ENCODE measurements at regions not wholly inside any gene's neighbourhood (a gene's known extent, or its start where the extent isn't known, plus 50 kb on each side); places are given as distances from the start of the nearest gene placed in this dataset.

DNA sequence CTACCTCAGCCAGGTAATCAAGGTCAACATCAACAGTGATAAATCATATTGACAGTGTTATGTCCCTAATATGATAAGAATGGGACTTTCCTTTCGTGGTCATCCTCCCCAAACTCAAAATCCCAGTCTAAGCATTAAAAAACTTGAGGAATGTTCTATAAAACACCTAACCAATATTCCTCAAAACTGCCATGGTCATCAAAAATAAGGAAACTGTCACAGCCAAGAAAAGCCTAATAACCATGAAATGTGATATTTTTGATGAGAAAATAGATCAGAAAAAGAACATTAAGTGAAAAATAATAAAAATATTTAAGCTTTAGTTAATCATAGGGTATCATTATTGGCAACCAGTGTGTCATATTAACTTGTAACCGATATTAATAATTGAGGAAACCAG is 232.1 kb upstream of the ATP10B start:
- Mint-ChIP-seq H3K27me3 (ENCODE audit: low read depth) (peaks cover 13% of the 10 kb centered on the region), H3K4me3 (no peak overlapping the region), H3K36me3 (no peaks in the 10 kb centered on the region), H3K4me1 (no peaks in the 10 kb centered on the region), H3K27ac (no peak overlapping the region), H3K9me3 (peaks cover 11% of the 10 kb centered on the region)
- no peak for DNase-seq (ENCODE audit: low spot score in 2 of 2, unreplicated experiment in 2 of 2)
- TF ChIP-seq, protein P1, sequence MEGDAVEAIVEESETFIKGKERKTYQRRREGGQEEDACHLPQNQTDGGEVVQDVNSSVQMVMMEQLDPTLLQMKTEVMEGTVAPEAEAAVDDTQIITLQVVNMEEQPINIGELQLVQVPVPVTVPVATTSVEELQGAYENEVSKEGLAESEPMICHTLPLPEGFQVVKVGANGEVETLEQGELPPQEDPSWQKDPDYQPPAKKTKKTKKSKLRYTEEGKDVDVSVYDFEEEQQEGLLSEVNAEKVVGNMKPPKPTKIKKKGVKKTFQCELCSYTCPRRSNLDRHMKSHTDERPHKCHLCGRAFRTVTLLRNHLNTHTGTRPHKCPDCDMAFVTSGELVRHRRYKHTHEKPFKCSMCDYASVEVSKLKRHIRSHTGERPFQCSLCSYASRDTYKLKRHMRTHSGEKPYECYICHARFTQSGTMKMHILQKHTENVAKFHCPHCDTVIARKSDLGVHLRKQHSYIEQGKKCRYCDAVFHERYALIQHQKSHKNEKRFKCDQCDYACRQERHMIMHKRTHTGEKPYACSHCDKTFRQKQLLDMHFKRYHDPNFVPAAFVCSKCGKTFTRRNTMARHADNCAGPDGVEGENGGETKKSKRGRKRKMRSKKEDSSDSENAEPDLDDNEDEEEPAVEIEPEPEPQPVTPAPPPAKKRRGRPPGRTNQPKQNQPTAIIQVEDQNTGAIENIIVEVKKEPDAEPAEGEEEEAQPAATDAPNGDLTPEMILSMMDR (IDR thresholded peaks at IDR 0.05; ENCODE audit: unreplicated experiment), result no peak

DNA sequence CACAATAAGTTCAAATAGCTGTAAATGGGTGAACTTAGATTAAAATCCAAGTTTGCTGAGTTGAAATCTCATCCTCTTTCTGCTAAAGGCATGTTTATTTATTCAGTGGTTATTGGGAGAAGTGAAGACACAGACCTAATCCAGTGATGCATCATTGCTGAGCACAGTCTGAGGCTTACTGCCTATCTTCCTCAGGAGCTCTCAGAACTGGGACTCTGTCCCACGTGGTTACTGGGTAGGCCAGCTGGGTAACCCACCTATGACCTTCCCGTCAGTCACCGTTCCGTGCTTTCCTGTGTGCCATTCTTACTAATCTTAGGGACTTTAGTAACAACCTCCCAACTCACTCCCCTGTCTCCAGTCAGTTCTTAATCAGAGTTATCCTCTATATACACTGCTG is 226.8 kb upstream of the ATP10B start:
- Mint-ChIP-seq H3K36me3 (no peaks in the 10 kb centered on the region), H3K27ac (no peak overlapping the region), H3K4me1 (no peaks in the 10 kb centered on the region), H3K27me3 (ENCODE audit: low read depth) (no peaks in the 10 kb centered on the region), H3K9me3 (peaks cover 15% of the 10 kb centered on the region), H3K4me3 (no peak overlapping the region)
- DNase-seq (ENCODE audit: low spot score in 2 of 2, unreplicated experiment in 2 of 2), result no peak
- TF ChIP-seq, protein P1 (IDR thresholded peaks at IDR 0.05; ENCODE audit: unreplicated experiment), result no peak

DNA sequence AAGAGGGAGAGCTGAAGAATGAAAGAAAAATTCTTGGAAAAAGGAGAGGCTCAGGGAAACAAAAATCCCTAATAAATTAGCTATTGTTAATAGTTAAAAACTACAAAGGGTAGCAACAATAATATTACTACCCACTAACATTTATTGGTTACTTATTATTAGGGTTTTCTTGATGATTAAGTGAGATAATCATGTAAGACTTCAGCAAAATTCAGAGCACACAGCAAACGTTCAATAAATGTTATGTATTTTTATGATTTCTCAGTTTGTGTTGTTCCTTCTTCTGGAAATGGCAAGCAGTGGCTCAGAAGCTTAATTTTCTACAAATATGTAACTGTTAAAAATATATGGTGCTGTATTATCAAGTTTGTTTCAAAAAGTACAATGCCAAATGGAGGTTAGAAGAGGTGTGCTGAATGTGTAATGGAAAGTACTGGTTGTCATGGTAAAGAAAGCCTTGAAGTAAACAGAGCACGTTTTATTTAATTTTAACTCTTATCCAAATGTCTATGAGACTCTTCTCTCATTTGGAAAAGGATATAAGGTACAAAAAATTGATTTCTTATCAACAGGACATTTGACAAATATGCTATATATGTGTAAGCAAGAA is 226.0 kb upstream of the ATP10B start:
- TF ChIP-seq, protein P1 (IDR thresholded peaks at IDR 0.05; ENCODE audit: unreplicated experiment), result no peak
- no peak overlapping the region for H3K27ac Mint-ChIP-seq

DNA sequence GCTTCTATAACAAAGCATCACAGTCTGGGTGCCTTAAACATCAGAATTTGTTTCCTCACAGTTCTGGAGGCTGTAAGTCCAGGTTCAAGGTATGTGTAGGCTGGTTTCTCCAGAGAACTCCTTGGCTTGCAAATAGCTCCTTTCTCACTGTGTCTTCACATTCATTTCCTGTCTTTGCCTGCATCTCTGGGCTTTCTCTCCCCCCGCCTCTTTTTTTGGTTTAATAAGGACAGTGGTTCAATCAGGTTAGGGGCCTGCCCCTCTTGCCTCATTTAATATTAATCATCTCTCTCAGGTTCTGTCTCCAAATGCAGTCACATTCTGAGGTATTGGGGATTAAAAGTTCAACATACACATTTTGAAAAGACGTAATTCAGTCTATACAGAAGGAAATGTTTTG is 225.5 kb upstream of the ATP10B start:
- Mint-ChIP-seq H3K4me1 (no peaks in the 10 kb centered on the region), H3K27ac (no peak overlapping the region), H3K36me3 (no peaks in the 10 kb centered on the region), H3K9me3 (peaks cover 6% of the 10 kb centered on the region), H3K4me3 (no peak overlapping the region), H3K27me3 (ENCODE audit: low read depth) (no peaks in the 10 kb centered on the region)
- no peak for DNase-seq (ENCODE audit: low spot score in 2 of 2, unreplicated experiment in 2 of 2)
- TF ChIP-seq, protein P1 (IDR thresholded peaks at IDR 0.05; ENCODE audit: unreplicated experiment), result no peak

More for the DNA sequence above, 226.0 kb upstream of the ATP10B start:
- DNase-seq (ENCODE audit: low spot score in 2 of 2, unreplicated experiment in 2 of 2), result no peak
- no peaks in the 10 kb centered on the region for H3K27me3 Mint-ChIP-seq (ENCODE audit: low read depth)
- no peaks in the 10 kb centered on the region for H3K4me1 Mint-ChIP-seq
- H3K4me3 Mint-ChIP-seq, result no peak overlapping the region
- H3K9me3 Mint-ChIP-seq, result peaks cover 11% of the 10 kb centered on the region
- H3K36me3 Mint-ChIP-seq, result no peaks in the 10 kb centered on the region

DNA sequence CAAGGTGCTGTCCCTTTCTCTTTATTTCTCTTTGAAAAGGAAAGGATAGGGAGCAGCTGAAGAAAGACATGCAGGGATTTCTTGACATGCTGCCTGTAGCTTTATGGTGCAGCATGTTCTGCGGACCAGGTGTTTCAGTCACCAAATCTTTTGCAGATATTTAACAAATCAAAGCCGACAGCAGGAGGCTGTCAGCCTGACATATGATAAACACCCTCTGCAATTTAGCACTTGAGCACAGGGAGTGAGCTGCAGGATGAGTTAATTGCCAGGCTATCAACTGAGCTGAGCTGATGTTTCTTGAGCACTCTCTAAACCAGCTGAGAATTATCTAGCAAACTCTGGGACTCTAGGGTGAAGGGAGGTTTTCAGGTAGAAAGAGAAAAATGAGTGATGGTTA is 212.8 kb upstream of the ATP10B start:
- Mint-ChIP-seq H3K27ac (no peak overlapping the region), H3K36me3 (no peaks in the 10 kb centered on the region), H3K27me3 (ENCODE audit: low read depth) (peaks cover 21% of the 10 kb centered on the region), H3K4me3 (no peak overlapping the region), H3K4me1 (no peaks in the 10 kb centered on the region), H3K9me3 (peaks cover 4% of the 10 kb centered on the region)
- no peak for DNase-seq (ENCODE audit: low spot score in 2 of 2, unreplicated experiment in 2 of 2)
- TF ChIP-seq, protein P1 (IDR thresholded peaks at IDR 0.05; ENCODE audit: unreplicated experiment), result no peak

DNA sequence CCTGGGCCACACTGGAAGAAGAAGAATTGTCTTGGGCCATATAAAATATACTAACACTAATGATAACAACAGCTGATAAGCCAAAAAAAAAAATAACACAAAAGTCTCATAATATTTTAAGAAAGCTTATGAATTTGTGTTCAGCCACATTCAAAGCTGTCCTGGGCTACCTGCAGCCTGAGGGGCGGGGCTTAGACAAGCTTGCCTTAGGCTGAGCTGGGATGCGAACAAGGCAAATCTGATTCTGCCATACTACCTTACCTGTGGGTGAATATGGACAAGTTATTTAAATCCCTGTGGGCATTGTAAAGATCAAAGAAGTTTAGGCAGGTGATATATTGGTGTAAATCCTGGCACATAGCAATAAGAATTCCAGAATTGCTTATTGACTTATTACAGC is 212.3 kb upstream of the ATP10B start:
- Mint-ChIP-seq H3K36me3 (no peaks in the 10 kb centered on the region), H3K4me3 (no peak overlapping the region), H3K4me1 (no peaks in the 10 kb centered on the region), H3K9me3 (no peaks in the 10 kb centered on the region), H3K27me3 (ENCODE audit: low read depth) (peaks cover 21% of the 10 kb centered on the region), H3K27ac (no peak overlapping the region)
- TF ChIP-seq, protein P1 (IDR thresholded peaks at IDR 0.05; ENCODE audit: unreplicated experiment), result no peak
- DNase-seq (ENCODE audit: low spot score in 2 of 2, unreplicated experiment in 2 of 2), result no peak

Data from mesothelial cell of epicardium (in vitro differentiated cells).